Choroid plexus epithelial cell (primary cell): ENCODE measurements at regions not wholly inside any gene's neighbourhood (a gene's known extent, or its start where the extent isn't known, plus 50 kb on each side); places are given as distances from the start of the nearest gene placed in this dataset.

ENCODE experiments used
- DNase-seq: peaks from one replicate; pipeline ENCODE4 v3.0.0-alpha.2; 2010; ENCODE audit warnings: low read depth
- H3K4me3 ChIP-seq: 2 replicates; pipeline ENCODE4 v1.5.1; 2011; ENCODE audit warnings: low read depth, mild to moderate bottlenecking, control low read depth, low read length, moderate library complexity
- TF ChIP-seq, protein P1 (sequence below): conservative IDR thresholded peaks from 2 replicates; pipeline ENCODE4 v1.5.1; 2011; ENCODE audit warnings: low read depth, mild to moderate bottlenecking, control low read depth, inconsistent platforms, low read length, moderate library complexity

DNA sequence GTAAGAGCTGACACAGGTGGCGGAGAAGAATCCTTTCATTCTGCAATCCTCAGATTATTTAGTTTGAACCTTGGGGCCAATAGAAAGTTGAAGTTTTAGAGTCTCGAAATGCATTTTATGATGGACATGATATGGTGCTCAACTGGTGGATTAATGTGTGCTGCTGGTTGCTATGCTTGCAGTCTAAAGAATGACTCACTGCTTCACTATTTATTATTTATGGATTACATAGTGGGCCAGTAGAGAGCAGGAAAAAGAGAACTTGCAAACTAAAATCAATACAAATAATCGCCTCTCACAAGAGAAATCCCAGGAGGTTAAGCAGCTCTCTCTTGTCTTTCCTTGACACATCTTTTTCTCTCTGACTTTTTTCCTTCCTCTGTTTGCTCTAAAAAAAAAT, 2326.8 kb upstream of the AGA start:
- no peak for DNase-seq
- TF ChIP-seq, protein P1, sequence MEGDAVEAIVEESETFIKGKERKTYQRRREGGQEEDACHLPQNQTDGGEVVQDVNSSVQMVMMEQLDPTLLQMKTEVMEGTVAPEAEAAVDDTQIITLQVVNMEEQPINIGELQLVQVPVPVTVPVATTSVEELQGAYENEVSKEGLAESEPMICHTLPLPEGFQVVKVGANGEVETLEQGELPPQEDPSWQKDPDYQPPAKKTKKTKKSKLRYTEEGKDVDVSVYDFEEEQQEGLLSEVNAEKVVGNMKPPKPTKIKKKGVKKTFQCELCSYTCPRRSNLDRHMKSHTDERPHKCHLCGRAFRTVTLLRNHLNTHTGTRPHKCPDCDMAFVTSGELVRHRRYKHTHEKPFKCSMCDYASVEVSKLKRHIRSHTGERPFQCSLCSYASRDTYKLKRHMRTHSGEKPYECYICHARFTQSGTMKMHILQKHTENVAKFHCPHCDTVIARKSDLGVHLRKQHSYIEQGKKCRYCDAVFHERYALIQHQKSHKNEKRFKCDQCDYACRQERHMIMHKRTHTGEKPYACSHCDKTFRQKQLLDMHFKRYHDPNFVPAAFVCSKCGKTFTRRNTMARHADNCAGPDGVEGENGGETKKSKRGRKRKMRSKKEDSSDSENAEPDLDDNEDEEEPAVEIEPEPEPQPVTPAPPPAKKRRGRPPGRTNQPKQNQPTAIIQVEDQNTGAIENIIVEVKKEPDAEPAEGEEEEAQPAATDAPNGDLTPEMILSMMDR, result no peak
- H3K4me3 ChIP-seq, result no peak overlapping the region

DNA sequence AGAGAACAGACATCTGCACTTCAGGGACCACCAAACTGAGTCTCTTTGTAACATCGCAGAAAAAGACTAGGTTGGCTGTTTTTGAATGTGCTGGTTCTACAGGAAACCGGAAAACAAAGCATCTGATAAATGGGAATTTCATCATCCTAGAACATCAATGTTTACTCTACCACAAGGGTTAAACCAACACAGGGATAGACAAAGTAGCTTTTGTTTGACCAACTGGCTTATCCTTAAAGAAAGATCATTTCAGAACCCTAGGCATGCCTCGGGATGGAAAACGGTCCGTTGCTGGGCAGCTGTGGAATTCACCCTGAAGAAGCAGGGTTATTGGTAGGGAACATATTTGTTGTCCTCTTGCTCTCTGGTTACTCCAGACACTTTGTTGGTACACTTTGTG, 2355.5 kb upstream of the AGA start:
- H3K4me3 ChIP-seq, result no peak overlapping the region
- TF ChIP-seq, protein P1, result no peak
- no peak for DNase-seq

DNA sequence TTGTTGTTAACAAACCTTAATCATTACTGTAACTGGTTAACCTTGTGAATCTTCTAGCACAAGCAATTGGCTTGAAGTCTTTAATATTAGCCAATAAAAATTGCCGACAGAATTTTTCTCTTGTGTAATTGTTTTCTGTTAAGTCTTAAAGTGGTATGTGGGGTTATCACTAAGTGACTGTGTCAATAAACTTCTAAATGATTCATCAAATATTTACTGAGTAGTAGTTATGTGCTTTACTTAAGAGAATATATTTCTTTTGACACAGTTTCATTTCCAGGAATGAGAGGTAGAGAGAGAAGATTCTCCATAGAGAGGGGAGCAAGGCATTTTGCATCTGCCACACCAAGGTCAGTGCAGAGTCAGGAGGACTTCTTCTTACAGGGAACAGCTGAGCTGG, 2361.6 kb upstream of the AGA start:
- no peak for DNase-seq

DNA sequence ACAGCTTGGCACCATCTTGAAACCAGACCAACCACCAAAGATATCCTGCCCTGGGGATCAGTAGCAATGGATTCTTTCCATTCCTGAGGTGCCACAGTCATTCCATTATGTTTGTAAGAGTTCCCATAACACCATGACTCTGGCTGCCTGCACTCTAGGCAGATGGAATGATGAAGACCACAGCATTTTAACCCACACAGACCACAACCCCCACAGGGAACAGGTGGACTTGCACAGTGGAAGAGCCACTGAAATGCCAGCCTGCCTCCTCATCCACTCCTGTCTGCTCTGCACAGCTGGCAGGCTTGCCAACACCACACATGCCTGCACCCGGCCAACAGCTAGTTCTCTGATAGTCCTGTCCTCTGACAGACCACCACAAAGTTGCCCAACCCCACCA, 2362.2 kb upstream of the AGA start:
- no peak overlapping the region for H3K4me3 ChIP-seq
- TF ChIP-seq, protein P1, result no peak
- peak; percentile 4 for DNase-seq

More for the DNA sequence above, 2361.6 kb upstream of the AGA start:
- TF ChIP-seq, protein P1, result no peak
- no peak overlapping the region for H3K4me3 ChIP-seq

DNA sequence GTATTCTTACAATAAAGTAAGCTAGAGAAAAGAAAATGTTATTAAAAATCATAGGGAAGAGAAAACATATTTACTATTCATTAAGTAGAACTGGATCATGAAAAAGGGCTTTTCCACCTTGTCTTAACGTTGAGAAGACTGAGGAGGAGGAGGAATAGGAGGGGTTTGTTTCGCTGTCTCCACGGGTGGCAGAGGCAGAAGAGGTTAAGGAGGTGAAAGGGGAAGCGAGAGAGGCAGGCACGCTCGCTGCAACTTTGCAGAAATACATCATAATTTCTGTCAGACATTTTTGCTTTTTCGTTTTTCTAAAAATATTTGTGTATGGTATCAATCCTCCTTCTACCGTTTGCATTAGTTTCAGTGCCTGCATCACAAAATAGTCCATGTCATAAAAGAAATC, 2375.1 kb upstream of the AGA start:
- TF ChIP-seq, protein P1, result no peak
- DNase-seq, result no peak
- H3K4me3 ChIP-seq, result no peak overlapping the region

DNA sequence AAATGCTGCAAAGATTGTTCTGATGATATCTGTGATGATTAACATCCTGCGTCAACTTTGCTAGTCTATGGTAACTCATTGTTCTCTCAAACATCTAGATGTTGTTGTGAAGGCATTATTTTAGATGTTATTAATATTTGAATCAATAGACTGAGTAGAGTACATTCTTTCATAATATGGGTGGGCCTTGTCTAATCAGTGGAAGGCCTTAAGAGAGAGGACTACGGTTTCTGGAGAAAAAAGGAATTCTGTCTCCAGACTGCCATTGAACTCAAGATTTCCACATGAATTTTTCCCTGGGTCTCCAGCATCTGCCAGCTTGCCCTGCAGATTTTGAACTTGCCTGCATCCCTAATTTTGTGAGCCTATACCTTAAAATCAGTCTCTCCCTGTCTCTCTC, 2381.1 kb upstream of the AGA start:
- no peak overlapping the region for H3K4me3 ChIP-seq
- DNase-seq, result no peak
- TF ChIP-seq, protein P1, result no peak

DNA sequence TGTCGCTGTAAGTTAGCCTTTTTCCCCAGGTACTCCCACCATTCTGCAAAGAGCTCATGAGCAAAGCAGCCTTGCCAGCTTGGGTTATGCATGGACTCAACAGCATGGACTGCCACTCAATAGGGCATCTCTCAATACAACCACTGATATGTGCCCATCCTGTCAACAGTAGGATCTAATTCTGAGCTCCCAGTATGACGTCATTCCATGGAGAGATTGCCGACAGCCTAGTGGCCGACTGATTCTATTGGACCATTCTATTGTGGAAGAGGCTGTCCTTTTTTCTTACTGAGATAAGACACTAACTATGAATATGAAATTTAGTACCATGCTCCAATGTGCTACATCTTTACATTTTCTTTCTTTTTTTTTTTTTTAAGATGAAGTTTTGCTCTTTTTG, 2389.0 kb upstream of the AGA start:
- no peak for DNase-seq
- H3K4me3 ChIP-seq, result no peak overlapping the region
- TF ChIP-seq, protein P1, result no peak
